ENCODE measurements at regions not wholly inside any gene's neighbourhood (a gene's known extent, or its start where the extent isn't known, plus 50 kb on each side); places are given as distances from the start of the nearest gene placed in this dataset.

GRCh38 chr22:27283714-27284113 lies 517.8 kb downstream of the MN1 start:
- ATAC-seq: no peak
- TF ChIP-seq ZNF8 (CRISPR knock-in tag; IDR thresholded peaks at IDR 0.05) (no peak), CREB5 (CRISPR knock-in tag; IDR thresholded peaks at IDR 0.05; ENCODE audit: low read depth) (no peak), PPARA (CRISPR knock-in tag; IDR thresholded peaks at IDR 0.05; ENCODE audit: borderline replicate concordance) (no peak), ZC3H10 (CRISPR knock-in tag; IDR thresholded peaks at IDR 0.05) (no peak), GLIS3 (CRISPR knock-in tag; IDR thresholded peaks at IDR 0.05) (no peak), ZFP3 (CRISPR knock-in tag; IDR thresholded peaks at IDR 0.05) (no peak), TSHZ2 (CRISPR knock-in tag; IDR thresholded peaks at IDR 0.05) (no peak), PATZ1 (CRISPR knock-in tag; IDR thresholded peaks at IDR 0.05; ENCODE audit: borderline replicate concordance) (no peak), ZNF565 (CRISPR knock-in tag; conservative IDR thresholded peaks at IDR 0.05; ENCODE audit: low read depth) (no peak), BACH2 (CRISPR knock-in tag; IDR thresholded peaks at IDR 0.05; ENCODE audit: borderline replicate concordance) (no peak), RARB (CRISPR knock-in tag; IDR thresholded peaks at IDR 0.05) (no peak), SNAI2 (CRISPR knock-in tag; IDR thresholded peaks at IDR 0.05) (no peak), ZNF70 (CRISPR knock-in tag; IDR thresholded peaks at IDR 0.05) (no peak)

GRCh38 chr22:27284324-27284723 lies 517.2 kb downstream of the MN1 start:
- no peak for ATAC-seq
- TF ChIP-seq ZFP30 (CRISPR knock-in tag; IDR thresholded peaks at IDR 0.05) (no peak), CSDC2 (CRISPR knock-in tag; IDR thresholded peaks at IDR 0.05) (no peak), CREB5 (CRISPR knock-in tag; IDR thresholded peaks at IDR 0.05; ENCODE audit: low read depth) (no peak), ESRRG (CRISPR knock-in tag; IDR thresholded peaks at IDR 0.05) (no peak), SNAI2 (CRISPR knock-in tag; IDR thresholded peaks at IDR 0.05) (no peak), TSHZ2 (CRISPR knock-in tag; IDR thresholded peaks at IDR 0.05) (no peak), PATZ1 (CRISPR knock-in tag; IDR thresholded peaks at IDR 0.05; ENCODE audit: borderline replicate concordance) (no peak), ZNF8 (CRISPR knock-in tag; IDR thresholded peaks at IDR 0.05) (no peak), ARNTL (CRISPR knock-in tag; IDR thresholded peaks at IDR 0.05; ENCODE audit: borderline replicate concordance, low read depth) (no peak), PPARA (CRISPR knock-in tag; IDR thresholded peaks at IDR 0.05; ENCODE audit: borderline replicate concordance) (no peak), ZNF70 (CRISPR knock-in tag; IDR thresholded peaks at IDR 0.05) (no peak), TOX (CRISPR knock-in tag; IDR thresholded peaks at IDR 0.05; ENCODE audit: borderline replicate concordance) (no peak), ZNF565 (CRISPR knock-in tag; conservative IDR thresholded peaks at IDR 0.05; ENCODE audit: low read depth) (no peak), CSRNP3 (CRISPR knock-in tag; IDR thresholded peaks at IDR 0.05) (no peak), ISL1 (CRISPR knock-in tag; IDR thresholded peaks at IDR 0.05) (no peak), POU6F1 (CRISPR knock-in tag; IDR thresholded peaks at IDR 0.05; ENCODE audit: borderline replicate concordance, low read depth) (no peak), BACH2 (CRISPR knock-in tag; IDR thresholded peaks at IDR 0.05; ENCODE audit: borderline replicate concordance) (no peak), GLIS3 (CRISPR knock-in tag; IDR thresholded peaks at IDR 0.05) (no peak)
